Esophagus muscularis mucosa (tissue), 4 donors: ENCODE measurements at regions not wholly inside any gene's neighbourhood (a gene's known extent, or its start where the extent isn't known, plus 50 kb on each side); places are given as distances from the start of the nearest gene placed in this dataset.

Source experiments
- DNase-seq: peaks from one replicate; pipeline ENCODE4 v3.0.0-alpha.2; 2017; ENCODE audit errors: extremely low spot score
- H3K27ac ChIP-seq, 4 donors: fragments of 200-600 bp; sonication (generic); replicated peaks in 1 of 4; 1 replicate in 3 of 4; 2 replicates in 1 of 4; pipeline ENCODE4 v1.5.1; 2016 to 2019; ENCODE audit warnings: mild to moderate bottlenecking in 1 of 4
- H3K27me3 ChIP-seq, 4 donors: fragments of 200-600 bp; sonication (generic); one replicate each; pipeline versions ENCODE4 v1.5.1 to v1.6.0; 2016 to 2019
- H3K36me3 ChIP-seq, 4 donors: fragments of 200-600 bp; sonication (generic); one replicate each; pipeline ENCODE4 v1.5.1; 2016 to 2019
- H3K4me1 ChIP-seq, 4 donors: fragments of 200-600 bp; sonication (generic); one replicate each; pipeline ENCODE4 v1.5.1; 2016 to 2019
- H3K4me3 ChIP-seq, 4 donors: fragments of 200-600 bp; sonication (generic); 1 replicate in 2 of 4; 2 replicates in 2 of 4; pipeline ENCODE4 v1.5.1; 2016 to 2019; ENCODE audit warnings: mild to moderate bottlenecking in 4 of 4, moderate library complexity in 1 of 4
- H3K9me3 ChIP-seq, 4 donors: fragments of 200-600 bp; sonication (generic); 1 replicate in 3 of 4; 2 replicates in 1 of 4; pipeline ENCODE4 v1.5.1; 2016 to 2019
- EP300 ChIP-seq: sonication (generic); formaldehyde crosslinking; IDR thresholded peaks from one replicate; pipeline ENCODE4 v1.6.1; 2017; ENCODE audit warnings: antibody characterized with exemption
- POLR2A ChIP-seq: fragments of 450-650 bp; IDR thresholded peaks from one replicate; pipeline ENCODE4 v1.6.1; 2017; ENCODE audit warnings: antibody characterized with exemption, moderate library complexity, mild to moderate bottlenecking, low read depth
- POLR2AphosphoS5 ChIP-seq, 2 donors: sonication (generic); formaldehyde crosslinking; IDR thresholded peaks; one replicate each; pipeline ENCODE4 v1.6.1; 2017; ENCODE audit warnings: antibody characterized with exemption in 2 of 2
- WGBS: methylation state at CpG from one replicate; pipeline ENCODE4 v1.1.5; 2018; 5-methylcytosine and 5-hydroxymethylcytosine counted together
- intact Hi-C: fragments of 100-400 bp; cut with DNase I; formaldehyde crosslinking; loops from one replicate; pipeline ENCODE4 v1.15.1; 2023
- TF ChIP-seq, protein P1 (sequence below), 3 experiments: fragments of 200-600 bp in 2 of 3; fragments of 450-650 bp in 1 of 3; sonication (generic) in 2 of 3; IDR thresholded peaks; one replicate each; pipeline ENCODE4 v1.5.1; 2017 to 2019; ENCODE audit warnings: antibody characterized with exemption in 3 of 3, mild to moderate bottlenecking in 2 of 3, moderate library complexity in 1 of 3

DNA sequence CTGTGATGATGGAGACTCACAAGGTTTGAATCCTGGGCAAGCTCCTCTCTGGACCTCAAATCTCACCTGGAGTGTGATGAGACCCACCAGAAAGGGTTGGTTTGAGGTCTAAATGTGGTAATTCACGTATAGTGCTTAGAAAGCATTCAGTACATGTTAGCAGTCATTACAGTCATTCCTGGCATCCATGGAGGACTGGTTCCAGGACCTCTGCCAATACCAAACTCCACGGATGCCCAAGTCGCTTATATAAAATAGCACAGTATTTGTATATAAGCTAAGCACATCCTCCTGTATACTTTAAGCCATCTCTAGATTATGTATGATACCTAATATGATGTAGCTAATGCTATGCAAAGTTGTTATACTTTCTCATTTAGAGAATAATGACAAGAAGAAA is 67.6 kb upstream of the CYP2D6 start:
- intact Hi-C loops: no loop called here
- H3K9me3 ChIP-seq: no peaks in the 10 kb centered on the region
- H3K27me3 ChIP-seq: no peaks in the 10 kb centered on the region
- no peak for DNase-seq
- 61% methylated on average over 3 of the region's 3 CpGs for WGBS
- H3K4me3 ChIP-seq: no peak overlapping the region
- TF ChIP-seq, protein P1, sequence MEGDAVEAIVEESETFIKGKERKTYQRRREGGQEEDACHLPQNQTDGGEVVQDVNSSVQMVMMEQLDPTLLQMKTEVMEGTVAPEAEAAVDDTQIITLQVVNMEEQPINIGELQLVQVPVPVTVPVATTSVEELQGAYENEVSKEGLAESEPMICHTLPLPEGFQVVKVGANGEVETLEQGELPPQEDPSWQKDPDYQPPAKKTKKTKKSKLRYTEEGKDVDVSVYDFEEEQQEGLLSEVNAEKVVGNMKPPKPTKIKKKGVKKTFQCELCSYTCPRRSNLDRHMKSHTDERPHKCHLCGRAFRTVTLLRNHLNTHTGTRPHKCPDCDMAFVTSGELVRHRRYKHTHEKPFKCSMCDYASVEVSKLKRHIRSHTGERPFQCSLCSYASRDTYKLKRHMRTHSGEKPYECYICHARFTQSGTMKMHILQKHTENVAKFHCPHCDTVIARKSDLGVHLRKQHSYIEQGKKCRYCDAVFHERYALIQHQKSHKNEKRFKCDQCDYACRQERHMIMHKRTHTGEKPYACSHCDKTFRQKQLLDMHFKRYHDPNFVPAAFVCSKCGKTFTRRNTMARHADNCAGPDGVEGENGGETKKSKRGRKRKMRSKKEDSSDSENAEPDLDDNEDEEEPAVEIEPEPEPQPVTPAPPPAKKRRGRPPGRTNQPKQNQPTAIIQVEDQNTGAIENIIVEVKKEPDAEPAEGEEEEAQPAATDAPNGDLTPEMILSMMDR (IDR thresholded peaks at IDR 0.05): no peak
- no peak for TF ChIP-seq POLR2A
- TF ChIP-seq EP300: no peak
- TF ChIP-seq POLR2AphosphoS5 (IDR thresholded peaks at IDR 0.05): no peak
- H3K4me1 ChIP-seq: peaks cover 0 to 17% (median 7%) of the 10 kb centered on the region in 4 donors
- H3K27ac ChIP-seq: no peak overlapping the region
- H3K36me3 ChIP-seq: peaks cover 0 to 5% (median 0%) of the 10 kb centered on the region in 4 donors

DNA sequence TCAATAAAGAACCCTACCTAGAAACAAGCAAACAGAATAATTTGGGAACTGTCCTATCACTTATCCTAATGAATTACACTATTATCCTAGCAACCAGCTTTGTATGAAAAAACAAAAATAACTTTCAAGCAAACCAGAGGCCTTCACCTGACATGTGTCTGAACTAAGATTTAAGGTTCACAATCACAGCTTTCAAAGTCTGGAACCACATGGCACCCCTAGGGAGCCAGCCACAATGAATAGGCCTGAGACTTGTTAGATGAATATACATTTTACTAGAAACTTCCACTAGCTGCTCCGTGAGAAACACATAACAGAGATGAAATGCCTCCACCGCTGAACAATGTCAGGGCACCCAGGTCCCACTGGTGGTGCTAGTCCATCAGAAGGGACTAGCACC is 65.8 kb upstream of the CYP2D6 start:
- peaks cover 0 to 5% (median 0%) of the 10 kb centered on the region in 4 donors for H3K36me3 ChIP-seq
- intact Hi-C loops: no loop called here
- WGBS: 63% methylated on average over 2 of the region's 2 CpGs
- no peak overlapping the region for H3K4me3 ChIP-seq
- TF ChIP-seq, protein P1 (IDR thresholded peaks at IDR 0.05): no peak
- TF ChIP-seq EP300: no peak
- no peak for TF ChIP-seq POLR2AphosphoS5 (IDR thresholded peaks at IDR 0.05)
- no peak for TF ChIP-seq POLR2A
- peaks cover 0 to 28% (median 12%) of the 10 kb centered on the region in 4 donors for H3K4me1 ChIP-seq
- H3K9me3 ChIP-seq: no peaks in the 10 kb centered on the region
- no peaks in the 10 kb centered on the region for H3K27me3 ChIP-seq
- H3K27ac ChIP-seq: no peak overlapping the region
- DNase-seq: no peak

DNA sequence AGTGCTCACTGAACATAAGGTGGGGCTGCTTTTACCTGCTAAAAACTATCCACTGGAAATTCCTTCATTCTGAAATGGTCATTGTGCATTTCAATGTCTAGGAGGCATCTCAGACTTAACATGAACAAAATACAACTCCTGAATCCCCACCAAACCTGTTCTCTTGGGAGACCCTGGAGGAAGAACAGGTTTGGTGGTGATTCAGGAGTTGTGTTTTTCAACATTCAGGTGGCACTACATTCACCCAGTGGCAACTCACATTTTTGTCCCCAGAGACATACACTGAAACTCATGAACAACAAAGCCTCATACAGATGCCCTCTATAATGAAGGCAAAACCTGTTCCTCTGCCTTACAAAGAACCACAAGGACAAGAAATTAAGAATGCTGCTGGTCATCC is 64.3 kb upstream of the CYP2D6 start:
- DNase-seq: no peak

DNA sequence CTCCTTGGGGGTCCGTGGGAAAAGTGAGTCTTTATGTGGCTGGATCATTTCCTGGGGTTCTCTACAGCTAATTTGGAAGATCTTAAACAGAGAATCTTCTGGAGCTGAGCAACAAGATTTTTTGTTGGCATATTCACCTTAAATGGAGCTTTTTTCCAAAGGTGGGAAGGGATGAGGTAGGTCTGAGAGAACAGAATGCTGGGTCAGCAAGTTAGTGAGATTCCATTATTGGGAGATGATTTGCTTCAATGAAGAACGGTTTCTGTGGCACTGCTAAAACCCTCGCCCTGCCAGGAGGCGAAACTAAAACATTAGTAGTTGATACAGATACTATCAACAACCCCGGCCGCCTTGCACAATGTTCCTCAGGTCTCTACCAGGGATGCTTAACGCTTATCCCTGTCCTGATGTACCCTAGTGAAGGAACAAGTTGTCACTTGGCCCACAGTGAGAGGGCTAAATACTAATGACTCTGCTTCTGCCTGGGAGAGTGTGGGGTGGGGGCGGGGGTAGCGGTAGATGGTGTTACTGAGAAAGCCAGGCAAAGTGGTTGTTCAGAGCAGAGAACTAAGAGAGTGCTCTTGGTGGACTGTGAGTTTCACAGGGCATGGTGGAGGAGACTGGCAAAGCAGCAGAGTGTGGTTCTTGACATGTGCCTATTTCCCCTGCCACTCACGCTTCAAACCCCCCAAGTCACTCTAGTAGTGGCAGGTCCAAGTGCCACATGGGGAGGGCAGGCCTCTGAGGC is 63.7 kb upstream of the CYP2D6 start:
- no peak overlapping the region for H3K4me3 ChIP-seq
- no peaks in the 10 kb centered on the region for H3K36me3 ChIP-seq
- peaks cover 0 to 31% (median 12%) of the 10 kb centered on the region in 4 donors for H3K4me1 ChIP-seq
- H3K27ac ChIP-seq: no peak overlapping the region
- intact Hi-C loops: no loop called here
- H3K9me3 ChIP-seq: no peaks in the 10 kb centered on the region
- no peak for DNase-seq
- no peaks in the 10 kb centered on the region for H3K27me3 ChIP-seq
- no peak for TF ChIP-seq POLR2AphosphoS5 (IDR thresholded peaks at IDR 0.05)
- TF ChIP-seq, protein P1 (IDR thresholded peaks at IDR 0.05): no peak
- no peak for TF ChIP-seq POLR2A
- TF ChIP-seq EP300: no peak
- WGBS: 95% methylated on average over 10 of the region's 10 CpGs

More for the DNA sequence above, 64.3 kb upstream of the CYP2D6 start:
- TF ChIP-seq POLR2A (no peak), EP300 (no peak), POLR2AphosphoS5 (IDR thresholded peaks at IDR 0.05) (no peak)
- Histone ChIP-seq H3K4me3 (no peak overlapping the region), H3K27ac (no peak overlapping the region), H3K4me1 (peaks cover 0 to 29% (median 12%) of the 10 kb centered on the region in 4 donors), H3K9me3 (no peaks in the 10 kb centered on the region), H3K36me3 (no peaks in the 10 kb centered on the region), H3K27me3 (no peaks in the 10 kb centered on the region)
- intact Hi-C loops: no loop called here

DNA sequence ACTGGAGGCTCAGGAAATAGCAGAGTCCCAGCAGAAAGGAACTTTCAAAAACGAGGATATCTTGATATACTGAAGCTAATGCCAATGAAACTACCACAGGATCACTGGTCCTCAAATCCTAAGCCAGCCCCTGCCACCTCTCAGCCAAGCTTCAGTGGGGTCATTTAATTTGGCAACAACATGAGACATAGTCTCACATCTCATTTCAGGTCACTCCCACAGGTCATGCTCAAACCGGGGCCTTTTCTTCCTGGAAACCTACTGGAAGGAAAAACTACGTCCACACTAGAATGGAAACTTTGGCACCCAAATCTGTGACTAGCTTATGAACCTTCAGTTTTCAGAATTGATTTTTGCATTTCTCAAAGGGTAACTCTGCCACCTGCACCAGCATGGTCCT is 61.9 kb upstream of the CYP2D6 start:
- no peak for TF ChIP-seq EP300
- no peak for TF ChIP-seq POLR2AphosphoS5 (IDR thresholded peaks at IDR 0.05)
- TF ChIP-seq POLR2A: no peak
- TF ChIP-seq, protein P1 (IDR thresholded peaks at IDR 0.05): no peak
- 65% methylated on average over 3 of the region's 3 CpGs for WGBS

More for the DNA sequence above, 61.9 kb upstream of the CYP2D6 start:
- DNase-seq: no peak
- intact Hi-C loops: no loop called here
- H3K36me3 ChIP-seq: no peaks in the 10 kb centered on the region
- no peak overlapping the region for H3K4me3 ChIP-seq
- H3K27me3 ChIP-seq: no peaks in the 10 kb centered on the region
- no peaks in the 10 kb centered on the region for H3K9me3 ChIP-seq
- H3K4me1 ChIP-seq: peaks cover 0 to 31% (median 12%) of the 10 kb centered on the region in 4 donors
- H3K27ac ChIP-seq: no peak overlapping the region
